ENCODE measurements at regions not wholly inside any gene's neighbourhood (a gene's known extent, or its start where the extent isn't known, plus 50 kb on each side); places are given as distances from the start of the nearest gene placed in this dataset.

GRCh38 chr4:63315651-63316050, 1093.6 kb downstream of the TECRL start:
- TF ChIP-seq POLR2AphosphoS5 (IDR thresholded peaks at IDR 0.05) (no peak), POLR2A (IDR thresholded peaks at IDR 0.05) (no peak), CTCF (IDR thresholded peaks at IDR 0.05) (no peak), EP300 (IDR thresholded peaks at IDR 0.05; ENCODE audit: low read depth) (no peak)
- no peak for DNase-seq
- H3K27ac ChIP-seq: no peak overlapping the region
- H3K36me3 ChIP-seq: no peaks in the 10 kb centered on the region
- intact Hi-C loops (cut with DNase I; ENCODE audit: low total_unique reads): no loop called here
- no peaks in the 10 kb centered on the region for H3K27me3 ChIP-seq
- 43 to 54% methylated on average over 2 of the region's 2 CpGs for WGBS, 2 donors (ENCODE audit: low coverage in 1 of 2)
- H3K4me1 ChIP-seq: no peaks in the 10 kb centered on the region
- in situ Hi-C loops (cut with MboI; ENCODE audit: low pct_ligation_motif_present in 1 of 4, low pct_unique_long_range_greater_than_20kb in 1 of 4, low sequenced_read_pairs in 3 of 4): no loop called here
- H3K9me3 ChIP-seq: no peaks in the 10 kb centered on the region
- H3K4me3 ChIP-seq: no peak overlapping the region

- H3K36me3 ChIP-seq: no peaks in the 10 kb centered on the region
- no peak for DNase-seq
- TF ChIP-seq POLR2AphosphoS5 (IDR thresholded peaks at IDR 0.05): no peak
- no peak overlapping the region for H3K27ac ChIP-seq
- H3K4me1 ChIP-seq: no peaks in the 10 kb centered on the region
- no peaks in the 10 kb centered on the region for H3K27me3 ChIP-seq
- no peaks in the 10 kb centered on the region for H3K9me3 ChIP-seq
- intact Hi-C loops (cut with DNase I; ENCODE audit: low total_unique reads) (no loop called here), in situ Hi-C loops (cut with MboI; ENCODE audit: low pct_ligation_motif_present in 1 of 4, low pct_unique_long_range_greater_than_20kb in 1 of 4, low sequenced_read_pairs in 3 of 4) (no loop called here)
- H3K4me3 ChIP-seq: no peak overlapping the region
Measured at GRCh38 chr4:63308697-63309096, 1100.6 kb downstream of the TECRL start.

GRCh38 chr4:63302792-63303191, 1106.5 kb downstream of the TECRL start:
- Histone ChIP-seq H3K4me1 (no peaks in the 10 kb centered on the region), H3K9me3 (no peaks in the 10 kb centered on the region), H3K27ac (no peak overlapping the region), H3K36me3 (no peaks in the 10 kb centered on the region), H3K27me3 (no peaks in the 10 kb centered on the region), H3K4me3 (no peak overlapping the region)
- WGBS, 2 donors (ENCODE audit: low coverage in 1 of 2): 67 to 73% methylated on average over 1 of the region's 1 CpG
- DNase-seq: no peak
- no peak for TF ChIP-seq EP300 (IDR thresholded peaks at IDR 0.05; ENCODE audit: low read depth)
- no peak for TF ChIP-seq POLR2AphosphoS5 (IDR thresholded peaks at IDR 0.05)
- TF ChIP-seq POLR2A (IDR thresholded peaks at IDR 0.05): no peak
- no peak for TF ChIP-seq CTCF (IDR thresholded peaks at IDR 0.05)
- in situ Hi-C loops (cut with MboI; ENCODE audit: low pct_ligation_motif_present in 1 of 4, low pct_unique_long_range_greater_than_20kb in 1 of 4, low sequenced_read_pairs in 3 of 4) (no loop called here), intact Hi-C loops (cut with DNase I; ENCODE audit: low total_unique reads) (no loop called here)

GRCh38 chr4:63302078-63302477, 1107.2 kb downstream of the TECRL start:
- in situ Hi-C loops (cut with MboI; ENCODE audit: low pct_ligation_motif_present in 1 of 4, low pct_unique_long_range_greater_than_20kb in 1 of 4, low sequenced_read_pairs in 3 of 4): no loop called here

More at GRCh38 chr4:63302078-63302477, 1107.2 kb downstream of the TECRL start:
- H3K36me3 ChIP-seq: no peaks in the 10 kb centered on the region
- TF ChIP-seq POLR2AphosphoS5 (IDR thresholded peaks at IDR 0.05) (no peak), EP300 (IDR thresholded peaks at IDR 0.05; ENCODE audit: low read depth) (no peak), POLR2A (IDR thresholded peaks at IDR 0.05) (no peak), CTCF (IDR thresholded peaks at IDR 0.05) (no peak)
- H3K27me3 ChIP-seq: no peaks in the 10 kb centered on the region
- H3K4me1 ChIP-seq: no peaks in the 10 kb centered on the region
- H3K4me3 ChIP-seq: no peak overlapping the region
- no peaks in the 10 kb centered on the region for H3K9me3 ChIP-seq
- no peak for DNase-seq
- H3K27ac ChIP-seq: no peak overlapping the region
- 71 to 88% methylated on average over 1 of the region's 1 CpG for WGBS, 2 donors (ENCODE audit: low coverage in 1 of 2)
- intact Hi-C loops (cut with DNase I; ENCODE audit: low total_unique reads): no loop called here
